ENCODE measurements at regions not wholly inside any gene's neighbourhood (a gene's known extent, or its start where the extent isn't known, plus 50 kb on each side); places are given as distances from the start of the nearest gene placed in this dataset.

DNA sequence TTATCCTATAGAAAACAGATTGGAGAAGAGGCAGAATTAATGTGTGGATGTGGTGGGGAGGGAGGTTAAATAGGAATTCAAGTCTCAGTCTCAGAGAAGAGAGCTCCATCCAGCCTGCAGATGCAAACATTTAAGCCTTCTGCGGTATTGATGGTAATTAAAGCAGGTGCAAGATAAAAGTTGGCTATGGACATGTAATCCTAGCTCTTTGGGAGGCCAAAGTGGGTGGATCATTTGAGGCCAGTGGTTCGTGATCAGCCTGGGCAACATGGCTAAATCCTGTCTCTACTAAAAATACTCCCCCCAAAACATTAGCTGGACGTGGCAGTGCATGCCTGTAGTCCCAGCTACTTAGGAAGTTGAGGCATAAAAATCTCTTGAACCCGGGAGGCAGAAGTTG lies 332.7 kb downstream of the PABPC4L start:
- no peak overlapping the region for H3K4ac ChIP-seq (ENCODE audit: low read depth, low read length)
- ChIA-PET CTCF (no interaction called here), POLR2A (ENCODE audit: unreplicated experiment) (no interaction called here)
- no peak overlapping the region for H2AK5ac ChIP-seq (ENCODE audit: low read depth, low read length)
- dilution Hi-C loops (cut with HindIII; ENCODE audit: low sequenced_read_pairs, unreplicated experiment) (no loop called here), in situ Hi-C loops (cut with MboI; ENCODE audit: low sequenced_read_pairs) (no loop called here), intact Hi-C loops (cut with micrococcal nuclease) (no loop called here)
- no peak overlapping the region for H4K8ac ChIP-seq (ENCODE audit: low read depth in 2 of 2, low read length in 2 of 2)
- TF ChIP-seq CHD1 (IDR thresholded peaks at IDR 0.05; ENCODE audit: low read depth, low read length) (no peak), FOS (IDR thresholded peaks at IDR 0.05; ENCODE audit: low read depth, low read length) (no peak), CTCF (conservative IDR thresholded peaks at IDR 0.05; ENCODE audit: low read depth, low read length) (no peak)
- no TSS peak for BruUV-seq (replicated peaks)
- no peak overlapping the region for H3K14ac ChIP-seq (replicated peaks; ENCODE audit: low read depth, low read length)
- H3K4me2 ChIP-seq (ENCODE audit: low read depth, low read length): no peak overlapping the region
- no peak overlapping the region for H4K5ac ChIP-seq (ENCODE audit: low read depth, low read length)
- H2BK15ac ChIP-seq (ENCODE audit: low read depth, low read length): no peak overlapping the region
- H3K4me3 ChIP-seq (ENCODE audit: insufficient read depth, low read depth, low read length): no peak overlapping the region
- no peak overlapping the region for H3K23ac ChIP-seq (ENCODE audit: low read depth, low read length)
- no peak overlapping the region for H2BK120ac ChIP-seq (ENCODE audit: low read depth, low read length)
- no peak overlapping the region for H2BK20ac ChIP-seq (ENCODE audit: low read depth, low read length)
- H3K79me1 ChIP-seq (ENCODE audit: low read depth in 1 of 2, low read length in 2 of 2): no peaks in the 10 kb centered on the region
- H3K27me3 ChIP-seq (ENCODE audit: control insufficient read depth, insufficient read depth, low read length): no peaks in the 10 kb centered on the region
- no peak overlapping the region for H3K9ac ChIP-seq (ENCODE audit: low read depth, low read length)
- DNase-seq: no peak
- H3K9me3 ChIP-seq (ENCODE audit: control insufficient read depth, insufficient read depth, low read length): no peaks in the 10 kb centered on the region
- peaks cover 7% of the 10 kb centered on the region for H3K4me1 ChIP-seq (ENCODE audit: control insufficient read depth, insufficient read depth, low read length)
- H3K27ac ChIP-seq (ENCODE audit: insufficient read depth, low read length): no peak overlapping the region
- no peak overlapping the region for H2AK9ac ChIP-seq (replicated peaks; ENCODE audit: low read depth, low read length, poor library complexity)
- H2AFZ ChIP-seq (replicated peaks; ENCODE audit: low read length, poor library complexity): no peak overlapping the region
- no peak overlapping the region for H3K56ac ChIP-seq (ENCODE audit: extremely low read depth, insufficient read depth, low read length)
- H3K18ac ChIP-seq (ENCODE audit: low read depth, low read length): no peak overlapping the region
- no CpG with 5 or more reads among the region's 4 CpGs for WGBS, 2 experiments (ENCODE audit: extremely low coverage in 2 of 2, insufficient read length in 1 of 2)
- no peak for ATAC-seq (ENCODE audit: low read depth)
- H4K20me1 ChIP-seq (ENCODE audit: insufficient read depth, low read length): no peaks in the 10 kb centered on the region
- H3K9me1 ChIP-seq (ENCODE audit: insufficient read depth, low read length): peaks cover 7% of the 10 kb centered on the region; the same call in 1 of the 2 replicates
- H3K36me3 ChIP-seq (ENCODE audit: control insufficient read depth, insufficient read depth, low read length): no peaks in the 10 kb centered on the region
- H4K91ac ChIP-seq (ENCODE audit: insufficient read depth, low read depth, low read length): no peak overlapping the region
- no peak overlapping the region for H2BK5ac ChIP-seq (ENCODE audit: low read depth, low read length, poor library complexity, severe bottlenecking)

Data from IMR-90 (cell line).